ENCODE measurements at regions not wholly inside any gene's neighbourhood (a gene's known extent, or its start where the extent isn't known, plus 50 kb on each side); places are given as distances from the start of the nearest gene placed in this dataset.

DNA sequence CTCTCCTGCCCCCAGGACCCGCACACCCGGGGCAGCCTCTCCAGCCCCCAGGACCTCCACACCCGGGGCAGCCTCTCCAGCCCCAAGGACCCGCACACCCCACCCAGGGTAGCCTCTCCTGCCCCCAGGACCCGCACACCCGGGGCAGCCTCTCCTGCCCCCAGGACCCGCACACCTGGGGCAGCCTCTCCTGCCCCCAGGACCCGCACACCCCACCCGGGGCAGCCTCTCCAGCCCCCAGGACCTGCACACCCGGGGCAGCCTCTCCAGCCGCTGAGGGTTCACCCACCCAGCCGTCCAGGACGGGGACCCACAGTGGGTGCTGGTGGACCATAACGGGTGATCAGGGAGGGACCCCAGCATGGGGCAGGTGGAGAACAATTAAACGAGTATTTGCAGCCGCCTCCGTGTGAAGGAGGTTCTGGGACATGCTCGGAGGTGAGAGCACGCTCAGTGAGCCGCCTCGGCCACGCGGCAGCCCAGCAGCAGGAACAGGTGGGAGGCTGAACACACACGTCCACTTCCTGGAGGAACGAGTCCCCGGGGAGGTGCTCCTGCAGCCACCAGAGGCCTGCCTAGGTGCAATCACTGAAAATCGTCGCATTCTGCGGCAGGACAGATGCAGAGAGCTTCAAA is 107.9 kb downstream of the PDGFA start:
- Histone ChIP-seq H4K20me1 (ENCODE audit: insufficient read depth, low read depth, low read length) (no peaks in the 10 kb centered on the region), H3K4me1 (ENCODE audit: low read length) (peaks cover 5% of the 10 kb centered on the region), H3K36me3 (ENCODE audit: insufficient read depth, low read length) (no peaks in the 10 kb centered on the region), H3K4me2 (ENCODE audit: low read depth, low read length, poor library complexity, severe bottlenecking) (no peak overlapping the region), H3K9me3 (ENCODE audit: low read length) (no peaks in the 10 kb centered on the region), H3K79me2 (ENCODE audit: low read length) (no peaks in the 10 kb centered on the region), H2AFZ (ENCODE audit: low read length) (no peak overlapping the region), H3K9ac (ENCODE audit: low read length) (no peak overlapping the region), H3K9me2 (replicated peaks; ENCODE audit: insufficient read depth, low read length) (no peaks in the 10 kb centered on the region), H3K4me3 (ENCODE audit: low read length) (no peak overlapping the region), H3K27me3 (ENCODE audit: low read length) (no peaks in the 10 kb centered on the region), H3K27ac (ENCODE audit: low read length) (no peak overlapping the region)
- no peak for DNase-seq

DNA sequence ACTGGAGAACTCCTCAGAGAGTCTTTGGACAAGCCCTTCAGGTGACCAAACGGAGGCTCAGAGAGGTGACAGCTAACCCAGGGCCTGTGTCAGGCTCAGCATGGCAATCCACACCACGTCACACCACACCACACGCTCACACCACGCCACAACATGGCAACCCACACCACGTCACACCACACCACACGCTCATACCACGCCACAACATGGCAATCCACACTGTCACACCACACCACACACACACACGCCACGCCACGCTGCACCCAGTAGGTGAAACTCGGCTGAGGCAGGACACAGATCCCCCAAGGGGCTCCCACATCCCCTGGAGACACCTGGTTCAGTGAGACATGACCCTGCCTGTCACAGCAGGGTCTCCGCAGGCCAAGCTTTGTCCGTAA is 107.3 kb downstream of the PDGFA start:
- no peak overlapping the region for H3K27ac ChIP-seq (ENCODE audit: low read length)
- no peaks in the 10 kb centered on the region for H3K9me3 ChIP-seq (ENCODE audit: low read length)
- H3K4me3 ChIP-seq (ENCODE audit: low read length): no peak overlapping the region
- no peaks in the 10 kb centered on the region for H3K36me3 ChIP-seq (ENCODE audit: insufficient read depth, low read length)
- H3K79me2 ChIP-seq (ENCODE audit: low read length): no peaks in the 10 kb centered on the region
- H3K9ac ChIP-seq (ENCODE audit: low read length): no peak overlapping the region
- no peak for DNase-seq
- no peaks in the 10 kb centered on the region for H3K9me2 ChIP-seq (replicated peaks; ENCODE audit: insufficient read depth, low read length)
- no peak overlapping the region for H2AFZ ChIP-seq (ENCODE audit: low read length)
- H4K20me1 ChIP-seq (ENCODE audit: insufficient read depth, low read depth, low read length): no peaks in the 10 kb centered on the region
- H3K4me1 ChIP-seq (ENCODE audit: low read length): peaks cover 5% of the 10 kb centered on the region
- no peak overlapping the region for H3K4me2 ChIP-seq (ENCODE audit: low read depth, low read length, poor library complexity, severe bottlenecking)
- no peaks in the 10 kb centered on the region for H3K27me3 ChIP-seq (ENCODE audit: low read length)

DNA sequence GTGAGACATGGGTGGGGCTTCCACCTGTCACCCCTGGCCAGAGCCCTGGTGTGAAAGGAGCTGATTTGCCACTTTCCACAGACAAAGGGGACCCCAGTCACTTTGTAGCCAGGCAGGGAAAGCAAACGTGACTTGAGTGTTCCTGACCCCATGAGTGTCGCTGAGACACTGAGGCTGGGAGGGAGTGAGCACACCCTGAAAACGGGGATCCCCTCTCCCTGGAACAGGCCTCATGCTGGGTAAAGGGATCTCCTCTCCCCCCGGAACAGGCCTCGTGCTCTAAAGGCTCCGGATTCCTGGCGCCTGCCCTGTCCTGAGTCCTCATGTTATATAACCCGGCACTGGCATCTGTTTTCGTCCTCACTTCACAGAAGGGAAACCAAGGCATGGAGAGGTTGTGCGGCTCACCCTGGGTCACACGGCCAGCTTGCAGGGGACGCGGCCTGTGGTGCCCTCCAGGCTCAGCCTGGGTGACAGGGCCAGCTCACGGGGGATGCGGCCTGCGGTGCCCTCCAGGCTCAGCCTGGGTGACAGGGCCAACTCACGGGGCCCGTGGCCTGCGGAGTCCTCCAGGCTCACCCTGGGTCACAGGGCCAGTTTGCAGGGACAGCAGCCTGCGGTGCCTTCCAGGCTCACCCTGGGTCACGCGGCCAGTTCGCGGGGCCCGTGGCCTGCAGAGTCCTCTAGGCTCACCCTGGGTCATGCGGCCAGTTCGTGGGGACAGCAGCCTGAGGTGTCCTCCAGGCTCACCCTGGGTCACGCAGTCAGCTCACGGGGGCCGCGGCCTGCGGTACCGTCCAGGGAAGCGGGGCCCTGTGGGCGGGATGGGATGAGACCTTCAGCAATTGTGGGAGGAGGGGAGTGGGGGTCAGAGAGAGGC is 104.7 kb downstream of the PDGFA start:
- H4K20me1 ChIP-seq (ENCODE audit: insufficient read depth, low read depth, low read length): no peaks in the 10 kb centered on the region
- no peak overlapping the region for H2AFZ ChIP-seq (ENCODE audit: low read length)
- H3K36me3 ChIP-seq (ENCODE audit: insufficient read depth, low read length): no peaks in the 10 kb centered on the region
- H3K9me2 ChIP-seq (replicated peaks; ENCODE audit: insufficient read depth, low read length): no peaks in the 10 kb centered on the region
- H3K27ac ChIP-seq (ENCODE audit: low read length): no peak overlapping the region
- H3K27me3 ChIP-seq (ENCODE audit: low read length): no peaks in the 10 kb centered on the region
- no peaks in the 10 kb centered on the region for H3K9me3 ChIP-seq (ENCODE audit: low read length)
- peaks cover 5% of the 10 kb centered on the region for H3K4me1 ChIP-seq (ENCODE audit: low read length)
- no peak overlapping the region for H3K9ac ChIP-seq (ENCODE audit: low read length)
- no peaks in the 10 kb centered on the region for H3K79me2 ChIP-seq (ENCODE audit: low read length)
- H3K4me2 ChIP-seq (ENCODE audit: low read depth, low read length, poor library complexity, severe bottlenecking): no peak overlapping the region
- no peak for DNase-seq
- H3K4me3 ChIP-seq (ENCODE audit: low read length): no peak overlapping the region

DNA sequence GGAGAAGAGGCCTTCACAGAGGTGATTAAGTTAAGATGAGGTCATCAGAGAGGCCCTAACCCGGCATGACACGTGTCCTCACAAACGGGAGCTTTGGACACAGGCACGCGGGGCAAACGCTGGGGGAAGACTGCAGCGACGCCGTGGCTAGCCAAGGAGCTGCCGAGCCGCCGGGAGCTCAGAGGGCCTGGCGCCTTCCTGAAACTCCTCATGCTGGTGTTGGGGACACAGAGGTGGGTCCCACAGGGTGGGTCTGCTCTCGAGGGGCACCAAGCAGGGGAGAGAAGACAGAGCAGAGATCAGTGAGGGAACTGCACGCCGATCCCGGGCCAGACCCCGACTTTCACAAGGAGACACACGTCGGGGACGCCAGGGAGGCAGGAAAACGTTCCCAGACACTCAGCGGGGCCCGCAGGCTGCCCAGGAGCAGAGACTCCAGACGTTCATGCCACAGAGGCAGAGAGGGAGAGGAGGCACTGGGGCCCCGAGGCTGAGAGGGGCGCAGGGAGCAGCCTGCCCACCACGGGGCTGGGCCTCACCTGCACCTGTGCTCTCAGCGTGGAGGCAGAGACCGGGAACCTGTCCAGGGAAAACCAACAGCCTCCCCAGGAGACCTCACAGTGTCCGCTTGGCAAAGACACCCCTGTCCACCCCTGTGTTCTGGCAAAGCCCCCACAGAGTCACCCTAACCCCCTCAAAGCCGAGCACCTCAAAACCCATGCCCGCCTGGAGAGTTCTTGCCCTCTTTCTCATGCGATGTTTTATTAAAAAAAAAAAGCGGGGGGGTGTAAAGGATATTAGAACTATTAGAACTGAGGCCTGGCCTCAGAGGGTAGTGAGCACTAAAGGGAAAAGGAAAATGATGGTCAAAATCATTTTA is 103.8 kb downstream of the PDGFA start:
- Histone ChIP-seq H3K9ac (ENCODE audit: low read length) (no peak overlapping the region), H3K4me2 (ENCODE audit: low read depth, low read length, poor library complexity, severe bottlenecking) (no peak overlapping the region), H3K27ac (ENCODE audit: low read length) (no peak overlapping the region), H3K4me3 (ENCODE audit: low read length) (no peak overlapping the region), H3K27me3 (ENCODE audit: low read length) (no peaks in the 10 kb centered on the region), H3K79me2 (ENCODE audit: low read length) (no peaks in the 10 kb centered on the region), H3K9me3 (ENCODE audit: low read length) (no peaks in the 10 kb centered on the region), H3K36me3 (ENCODE audit: insufficient read depth, low read length) (no peaks in the 10 kb centered on the region), H3K9me2 (replicated peaks; ENCODE audit: insufficient read depth, low read length) (no peaks in the 10 kb centered on the region), H4K20me1 (ENCODE audit: insufficient read depth, low read depth, low read length) (no peaks in the 10 kb centered on the region), H3K4me1 (ENCODE audit: low read length) (peaks cover 5% of the 10 kb centered on the region), H2AFZ (ENCODE audit: low read length) (no peak overlapping the region)
- no peak for DNase-seq

DNA sequence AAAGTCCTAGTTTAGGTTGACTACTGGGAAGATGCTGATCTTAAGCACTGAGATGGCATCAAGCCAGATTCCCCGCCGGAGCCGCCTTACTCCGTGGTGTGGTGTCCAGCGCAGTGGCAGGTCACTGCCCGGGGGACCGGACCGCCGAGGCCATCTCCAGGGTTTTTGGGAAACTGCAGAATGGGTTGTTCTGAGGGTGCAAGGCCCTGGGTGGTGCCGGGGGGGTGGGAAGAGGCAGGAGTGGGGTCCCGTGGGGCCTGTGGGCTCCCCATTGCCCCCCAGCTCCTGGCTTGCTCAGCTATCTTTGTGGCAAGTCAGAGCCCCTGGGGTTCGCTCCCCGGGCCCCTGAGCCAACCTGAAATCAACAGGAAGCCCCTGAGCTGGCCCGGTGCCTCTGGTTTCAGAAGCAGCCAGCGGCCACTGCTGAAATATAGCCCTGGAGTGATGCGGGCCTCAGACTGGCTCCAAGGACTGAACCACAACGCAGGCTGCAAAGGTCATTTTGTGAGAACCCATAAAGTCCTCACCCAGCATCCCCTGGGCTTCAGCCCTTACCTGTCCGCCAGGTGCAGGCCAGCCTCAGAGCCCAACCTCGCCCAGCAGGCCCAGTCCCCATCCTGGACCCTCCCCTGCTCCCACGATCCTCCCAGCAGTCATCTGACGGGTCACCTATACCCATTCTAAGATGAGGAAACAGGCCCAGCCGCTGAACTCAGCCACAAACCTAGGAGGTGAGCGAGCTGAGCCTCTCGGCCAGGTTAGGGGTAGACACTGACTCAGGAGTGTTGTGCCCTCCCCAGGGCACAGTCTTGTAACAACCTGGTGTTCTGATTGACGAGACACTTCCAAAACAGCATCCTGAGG is 102.7 kb downstream of the PDGFA start:
- H2AFZ ChIP-seq (ENCODE audit: low read length): no peak overlapping the region
- no peak overlapping the region for H3K4me3 ChIP-seq (ENCODE audit: low read length)
- no peaks in the 10 kb centered on the region for H3K9me2 ChIP-seq (replicated peaks; ENCODE audit: insufficient read depth, low read length)
- H3K9ac ChIP-seq (ENCODE audit: low read length): no peak overlapping the region
- peaks cover 5% of the 10 kb centered on the region for H3K4me1 ChIP-seq (ENCODE audit: low read length)
- no peaks in the 10 kb centered on the region for H3K36me3 ChIP-seq (ENCODE audit: insufficient read depth, low read length)
- no peaks in the 10 kb centered on the region for H4K20me1 ChIP-seq (ENCODE audit: insufficient read depth, low read depth, low read length)
- no peaks in the 10 kb centered on the region for H3K79me2 ChIP-seq (ENCODE audit: low read length)
- no peaks in the 10 kb centered on the region for H3K9me3 ChIP-seq (ENCODE audit: low read length)
- no peak for DNase-seq
- H3K27me3 ChIP-seq (ENCODE audit: low read length): no peaks in the 10 kb centered on the region
- H3K4me2 ChIP-seq (ENCODE audit: low read depth, low read length, poor library complexity, severe bottlenecking): no peak overlapping the region
- H3K27ac ChIP-seq (ENCODE audit: low read length): no peak overlapping the region

DNA sequence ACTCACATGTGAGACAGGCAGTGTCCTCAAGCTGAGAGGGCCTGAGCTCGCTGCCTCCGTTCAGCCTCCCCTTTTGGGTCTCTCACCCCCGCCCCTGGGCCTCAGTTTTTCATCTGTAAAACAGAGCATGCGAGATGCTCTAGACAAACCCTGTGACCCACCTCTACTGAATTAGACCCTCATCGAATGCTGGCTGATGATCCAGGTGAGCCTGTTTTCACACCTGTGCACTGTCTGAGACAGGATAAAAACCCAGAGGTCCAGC is 102.1 kb downstream of the PDGFA start:
- H3K36me3 ChIP-seq (ENCODE audit: insufficient read depth, low read length): no peaks in the 10 kb centered on the region
- H3K27ac ChIP-seq (ENCODE audit: low read length): no peak overlapping the region
- no peak for DNase-seq
- H4K20me1 ChIP-seq (ENCODE audit: insufficient read depth, low read depth, low read length): no peaks in the 10 kb centered on the region
- H3K9me3 ChIP-seq (ENCODE audit: low read length): no peaks in the 10 kb centered on the region
- no peaks in the 10 kb centered on the region for H3K79me2 ChIP-seq (ENCODE audit: low read length)
- no peaks in the 10 kb centered on the region for H3K9me2 ChIP-seq (replicated peaks; ENCODE audit: insufficient read depth, low read length)
- H3K4me1 ChIP-seq (ENCODE audit: low read length): peaks cover 2% of the 10 kb centered on the region
- no peaks in the 10 kb centered on the region for H3K27me3 ChIP-seq (ENCODE audit: low read length)
- H3K4me3 ChIP-seq (ENCODE audit: low read length): no peak overlapping the region
- H3K4me2 ChIP-seq (ENCODE audit: low read depth, low read length, poor library complexity, severe bottlenecking): no peak overlapping the region
- no peak overlapping the region for H2AFZ ChIP-seq (ENCODE audit: low read length)
- no peak overlapping the region for H3K9ac ChIP-seq (ENCODE audit: low read length)

DNA sequence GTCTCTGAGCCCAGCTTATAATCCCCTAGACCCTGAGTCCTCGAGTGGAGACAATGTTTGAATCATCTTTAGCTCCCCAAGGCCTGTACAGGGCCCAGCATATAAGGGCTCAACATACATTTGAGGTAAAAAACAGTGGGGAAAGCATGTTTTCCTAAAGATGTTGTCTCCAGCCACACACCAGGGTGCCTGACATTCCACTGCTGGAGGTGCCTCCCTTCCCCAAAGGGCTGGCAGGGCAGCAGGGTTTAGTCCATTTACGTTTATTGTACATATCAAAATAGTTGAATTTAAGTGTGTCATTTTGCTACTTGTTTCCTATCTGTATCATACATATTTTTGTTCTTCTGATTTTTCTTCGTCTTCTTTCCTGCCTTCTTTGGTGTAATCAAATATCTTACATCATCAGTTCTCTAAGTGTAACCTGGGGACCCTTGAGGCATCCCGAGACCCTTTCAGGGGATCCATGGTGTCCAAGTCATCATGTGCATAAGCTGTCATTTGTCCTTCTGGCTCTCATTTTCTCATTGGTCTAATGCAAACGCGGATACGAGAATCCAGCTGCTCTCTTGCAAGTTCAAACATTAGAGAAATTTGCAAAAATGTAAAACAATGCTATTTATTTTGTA is 101.6 kb downstream of the PDGFA start:
- no peaks in the 10 kb centered on the region for H3K9me3 ChIP-seq (ENCODE audit: low read length)
- H3K9me2 ChIP-seq (replicated peaks; ENCODE audit: insufficient read depth, low read length): no peaks in the 10 kb centered on the region
- H3K4me2 ChIP-seq (ENCODE audit: low read depth, low read length, poor library complexity, severe bottlenecking): no peak overlapping the region
- H3K4me3 ChIP-seq (ENCODE audit: low read length): no peak overlapping the region
- no peaks in the 10 kb centered on the region for H3K36me3 ChIP-seq (ENCODE audit: insufficient read depth, low read length)
- DNase-seq: no peak
- no peaks in the 10 kb centered on the region for H4K20me1 ChIP-seq (ENCODE audit: insufficient read depth, low read depth, low read length)
- no peak overlapping the region for H3K27ac ChIP-seq (ENCODE audit: low read length)
- H3K79me2 ChIP-seq (ENCODE audit: low read length): no peaks in the 10 kb centered on the region
- no peaks in the 10 kb centered on the region for H3K4me1 ChIP-seq (ENCODE audit: low read length)
- H3K9ac ChIP-seq (ENCODE audit: low read length): no peak overlapping the region
- no peaks in the 10 kb centered on the region for H3K27me3 ChIP-seq (ENCODE audit: low read length)
- H2AFZ ChIP-seq (ENCODE audit: low read length): no peak overlapping the region
